HG03280 (cell line): ENCODE measurements at regions not wholly inside any gene's neighbourhood (a gene's known extent, or its start where the extent isn't known, plus 50 kb on each side); places are given as distances from the start of the nearest gene placed in this dataset.
"Not testable (repeated sequence)": the region's sequence is repeated elsewhere in the genome, so short reads cannot be mapped to it uniquely, and the experiment has no call there.

Experiments
- ATAC-seq: cut with Tn5 transposase; IDR thresholded peaks from one replicate; pipeline ENCODE4 v1.9.1; 2021; ENCODE audit warnings: mild to moderate bottlenecking, moderate library complexity; ENCODE audit not compliant: unreplicated experiment

DNA sequence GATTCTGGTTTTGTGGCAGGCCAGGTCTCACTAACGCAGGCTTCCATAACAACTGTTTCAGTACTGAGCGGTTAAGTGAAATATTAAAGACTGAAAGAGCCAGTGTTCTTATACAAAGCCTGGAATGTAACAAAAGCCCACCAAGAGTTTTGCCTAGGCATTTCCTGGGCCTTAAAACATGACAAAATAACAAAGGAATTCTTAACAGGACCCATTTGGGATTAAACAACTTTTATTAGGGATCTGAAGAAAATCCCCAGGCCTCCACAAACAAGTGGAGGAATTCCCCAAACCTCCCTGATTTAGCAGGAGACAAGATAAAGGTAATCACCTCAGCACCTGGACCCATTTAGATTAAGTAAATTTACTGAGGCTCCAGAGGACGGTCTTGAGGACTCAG lies 799.7 kb upstream of the SPRY2 start:
- ATAC-seq: no peak

DNA sequence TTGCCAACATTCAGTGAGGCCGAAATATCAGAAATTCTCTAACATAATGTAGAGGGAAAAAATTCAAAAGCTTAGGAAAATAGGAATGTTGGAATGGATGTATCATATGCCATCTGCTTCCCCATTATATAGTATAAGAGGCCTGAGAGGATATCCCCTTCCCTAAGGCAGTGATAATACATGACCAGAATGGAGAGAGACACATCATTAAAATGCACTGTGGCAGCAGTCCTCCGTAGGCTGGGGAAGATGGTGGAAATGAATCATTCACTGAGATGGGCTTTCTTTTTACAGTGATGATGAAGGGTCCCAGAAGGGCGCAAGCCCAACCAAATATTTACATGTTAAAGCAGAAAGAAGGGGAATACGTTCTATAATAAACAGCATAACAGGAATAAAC lies 799.1 kb upstream of the SPRY2 start:
- ATAC-seq: no peak

DNA sequence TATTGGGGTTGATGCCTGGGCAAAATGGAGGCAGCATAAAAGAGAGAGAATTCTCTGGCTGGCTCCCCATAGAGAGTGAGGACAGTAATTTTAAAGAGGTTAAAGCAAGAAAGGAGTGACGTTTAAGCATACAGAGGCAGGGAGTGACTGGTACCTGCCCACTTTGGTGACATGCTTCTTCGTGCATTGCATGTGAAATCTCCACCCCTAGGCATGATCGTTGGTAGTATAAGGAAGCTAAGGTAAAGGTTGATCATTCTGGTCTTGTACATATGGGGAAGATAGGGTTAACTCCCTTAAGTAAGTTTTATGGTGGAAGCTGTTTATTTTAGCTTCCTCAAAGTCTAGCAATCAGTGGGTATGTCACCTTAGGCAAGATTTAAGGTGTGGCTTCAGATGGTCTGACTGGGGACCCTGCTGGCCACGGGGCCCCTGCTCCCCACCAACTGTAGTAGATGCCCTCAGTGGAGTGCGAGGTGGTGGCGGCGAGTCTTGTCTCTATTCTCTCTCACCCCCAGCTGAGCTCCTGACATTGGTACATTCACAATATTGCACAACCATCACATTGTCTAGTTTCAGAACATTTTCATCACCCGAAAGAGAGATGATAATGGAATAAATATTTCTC lies 797.5 kb upstream of the SPRY2 start:
- ATAC-seq: no peak

DNA sequence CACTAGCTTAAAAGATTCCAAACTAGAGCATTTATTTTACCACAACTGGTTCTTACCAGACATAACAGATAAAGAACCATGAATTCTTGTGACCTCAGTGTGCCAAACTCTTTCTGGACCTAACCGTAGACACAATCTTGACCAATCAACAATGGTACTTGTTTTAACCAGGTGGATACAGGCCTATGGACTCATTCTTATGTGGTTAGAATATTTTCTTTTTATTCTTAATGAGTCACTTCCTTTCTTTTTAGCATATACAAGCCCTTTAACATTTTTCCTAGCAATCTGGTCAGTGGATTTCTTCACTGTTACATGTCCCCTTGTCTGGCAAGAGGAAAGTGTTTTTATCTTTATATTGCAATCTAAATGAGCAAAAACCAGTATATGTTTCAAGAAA lies 792.1 kb upstream of the SPRY2 start:
- ATAC-seq: no peak

DNA sequence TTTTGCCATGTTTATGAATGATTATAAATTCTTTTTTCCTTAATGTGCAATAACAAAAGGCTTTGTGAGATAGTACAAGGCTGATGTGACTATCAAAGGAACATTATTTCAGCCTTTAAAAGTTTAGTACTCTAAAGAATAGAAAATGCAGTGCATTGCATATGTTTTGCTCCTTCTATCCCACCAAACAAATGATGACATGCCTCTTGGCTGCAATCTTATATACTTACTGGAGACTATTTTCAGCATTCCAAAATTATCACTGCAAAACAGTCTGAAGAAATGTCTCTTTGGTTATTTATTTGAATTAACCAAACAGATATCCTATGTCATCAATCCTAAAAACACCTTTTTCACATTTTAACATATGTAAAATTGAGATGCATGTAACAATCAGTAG lies 776.5 kb upstream of the SPRY2 start:
- no peak for ATAC-seq

DNA sequence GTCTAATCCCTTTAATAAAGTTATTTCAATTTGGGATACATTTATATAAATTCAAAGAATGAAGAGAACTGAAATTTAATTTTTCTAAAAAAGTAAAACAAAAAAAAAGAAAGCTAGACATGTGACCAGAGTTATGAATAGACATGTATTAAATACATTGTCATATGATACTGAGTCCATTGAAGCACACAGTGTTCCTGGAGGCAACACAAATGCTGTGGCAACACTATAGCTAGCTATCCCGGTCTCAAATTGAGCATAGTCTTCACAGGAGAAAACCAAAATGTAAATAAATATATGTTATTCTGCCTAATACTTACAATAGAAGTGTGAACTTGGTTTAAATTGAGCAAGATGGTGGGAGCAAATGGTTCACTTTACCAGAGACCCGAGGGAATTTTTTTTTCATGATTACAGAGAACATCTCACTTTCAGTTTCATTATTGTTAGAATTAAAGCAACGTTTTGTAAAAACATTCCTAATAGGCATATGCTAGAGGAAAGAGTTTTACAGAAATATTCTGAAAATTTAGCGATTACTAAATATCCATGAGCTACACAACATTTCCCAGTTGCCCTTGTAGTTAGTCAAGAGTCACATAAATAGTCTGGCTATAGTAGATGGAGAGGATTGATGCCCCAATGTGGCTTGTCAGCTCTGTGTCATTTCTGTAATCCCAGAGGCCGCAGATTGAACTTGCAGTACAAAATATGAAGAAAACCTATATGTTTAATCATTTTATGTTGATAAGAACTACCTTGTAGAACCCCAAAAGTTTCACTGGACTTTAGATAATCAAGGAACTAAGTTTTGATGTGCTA lies 775.7 kb upstream of the SPRY2 start:
- ATAC-seq: no peak

DNA sequence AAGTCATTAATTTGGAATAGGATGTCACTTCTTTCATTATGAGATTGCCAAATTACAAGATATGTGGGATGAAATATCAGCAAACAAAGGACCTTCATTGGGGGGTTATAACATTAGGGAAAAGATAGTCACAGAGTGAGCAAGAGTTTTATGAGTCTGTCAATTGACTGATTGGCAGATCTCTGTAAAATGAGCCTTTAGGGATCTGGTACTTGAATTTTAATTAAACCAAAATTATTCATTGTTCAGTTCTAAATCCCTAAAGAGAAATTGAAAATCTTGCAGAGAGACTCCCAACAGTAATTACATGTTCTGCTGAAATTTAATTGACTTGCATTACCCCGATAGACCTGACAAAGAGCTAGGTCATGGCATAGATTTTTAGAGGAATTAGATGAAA lies 768.1 kb upstream of the SPRY2 start:
- no peak for ATAC-seq

DNA sequence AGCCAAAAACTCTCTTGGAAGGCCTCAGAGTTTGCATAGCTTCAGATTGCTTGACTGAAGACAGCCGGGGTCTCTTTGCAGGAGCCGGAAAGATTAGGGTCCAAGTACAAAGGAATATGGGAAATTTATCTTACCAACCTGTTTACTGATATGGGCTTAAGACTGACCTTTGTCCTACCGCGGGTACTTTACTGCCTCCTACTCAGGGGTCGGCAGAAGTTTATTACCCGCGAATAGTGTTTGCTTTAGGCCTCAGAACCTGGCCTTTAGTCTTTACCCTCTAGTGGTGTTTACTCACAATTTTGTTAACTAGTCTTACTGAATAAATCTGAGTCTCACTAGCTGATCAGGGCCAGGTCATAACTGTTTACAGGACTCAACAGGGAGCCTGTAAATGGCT lies 765.4 kb upstream of the SPRY2 start:
- no peak for ATAC-seq

DNA sequence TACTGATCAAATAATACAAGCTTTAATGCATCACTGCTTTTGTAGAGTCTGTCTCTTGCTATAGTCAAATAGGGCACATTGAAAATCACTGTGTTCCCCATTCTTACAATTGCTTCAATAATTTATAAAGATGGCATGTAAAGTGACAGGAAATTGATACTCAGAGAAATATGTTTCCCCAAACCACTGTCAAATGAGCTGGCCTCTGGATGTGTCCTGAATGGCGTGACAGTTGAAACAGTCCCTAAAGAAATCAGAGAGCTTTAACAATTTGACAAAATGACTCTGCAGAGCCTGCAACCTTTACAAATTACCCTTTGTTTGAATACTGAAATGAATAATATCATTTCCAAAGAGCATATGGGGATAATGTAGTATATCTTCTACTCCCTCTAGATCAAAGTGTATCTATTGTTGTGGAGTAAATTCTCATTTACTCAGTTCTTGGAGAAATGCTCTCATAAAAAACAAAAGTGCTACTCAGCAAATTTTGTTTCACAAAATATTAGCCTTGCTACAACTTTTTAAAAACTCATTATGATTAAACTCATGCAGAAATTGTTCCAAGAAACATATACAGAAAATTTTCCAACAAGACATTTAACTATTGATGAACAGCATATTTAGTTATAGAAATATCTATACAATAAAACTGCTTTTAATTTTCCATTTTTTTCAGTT lies 763.2 kb upstream of the SPRY2 start:
- ATAC-seq: no peak

DNA sequence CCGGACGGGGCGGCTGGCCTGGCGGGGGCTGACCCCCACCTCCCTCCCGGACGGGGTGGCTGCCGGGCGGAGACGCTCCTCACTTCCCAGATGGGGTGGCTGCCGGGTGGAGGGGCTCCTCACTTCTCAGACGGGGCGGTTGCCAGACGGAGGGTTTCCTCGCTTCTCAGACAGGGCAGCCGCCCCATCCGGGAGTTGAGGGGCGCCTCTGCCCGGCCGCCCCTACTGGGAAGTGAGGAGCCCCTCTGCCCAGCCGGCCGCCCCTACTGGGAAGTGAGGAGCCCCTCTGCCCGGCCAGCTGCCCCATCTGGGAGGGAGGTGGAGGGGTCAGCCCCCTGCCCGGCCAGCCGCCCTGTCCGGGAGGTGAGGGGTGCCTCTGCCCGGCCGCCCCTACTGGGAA lies 761.1 kb upstream of the SPRY2 start:
- ATAC-seq: not testable (repeated sequence)

DNA sequence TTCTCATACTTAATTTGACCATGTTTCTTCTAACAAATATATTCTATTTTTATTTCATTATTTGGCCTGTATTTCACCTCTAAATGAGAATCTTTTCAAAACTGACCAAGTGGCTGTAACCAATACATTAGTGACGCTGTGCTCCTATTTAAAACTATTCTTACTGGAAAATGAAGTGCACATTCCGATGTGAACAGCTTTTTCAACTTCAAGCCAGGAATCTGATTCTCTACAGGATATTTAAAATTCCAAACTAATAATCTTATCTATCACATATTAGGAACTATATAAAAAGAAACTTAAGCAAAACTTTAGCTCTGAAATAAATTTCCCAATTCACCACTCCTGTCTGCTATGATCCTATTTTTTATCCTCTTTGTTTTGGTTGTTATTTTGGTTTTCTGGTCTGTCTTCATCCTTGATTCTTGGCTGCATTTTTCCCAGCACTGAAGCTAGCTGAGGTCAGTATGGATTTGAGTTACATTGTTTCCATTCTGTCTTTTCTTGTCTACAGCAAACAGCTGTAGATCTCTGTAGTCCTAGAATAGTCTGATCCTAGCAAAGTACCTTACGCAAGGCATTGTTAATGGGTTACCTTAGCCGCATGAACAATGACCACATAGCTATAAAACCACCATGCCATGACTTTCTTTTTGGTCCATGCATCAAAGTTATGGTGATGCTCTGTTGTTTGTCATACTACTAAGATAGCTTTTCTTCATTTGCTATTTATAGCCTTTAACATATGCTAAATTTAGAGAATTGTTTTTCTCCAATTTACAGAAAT lies 748.6 kb upstream of the SPRY2 start:
- ATAC-seq: no peak

DNA sequence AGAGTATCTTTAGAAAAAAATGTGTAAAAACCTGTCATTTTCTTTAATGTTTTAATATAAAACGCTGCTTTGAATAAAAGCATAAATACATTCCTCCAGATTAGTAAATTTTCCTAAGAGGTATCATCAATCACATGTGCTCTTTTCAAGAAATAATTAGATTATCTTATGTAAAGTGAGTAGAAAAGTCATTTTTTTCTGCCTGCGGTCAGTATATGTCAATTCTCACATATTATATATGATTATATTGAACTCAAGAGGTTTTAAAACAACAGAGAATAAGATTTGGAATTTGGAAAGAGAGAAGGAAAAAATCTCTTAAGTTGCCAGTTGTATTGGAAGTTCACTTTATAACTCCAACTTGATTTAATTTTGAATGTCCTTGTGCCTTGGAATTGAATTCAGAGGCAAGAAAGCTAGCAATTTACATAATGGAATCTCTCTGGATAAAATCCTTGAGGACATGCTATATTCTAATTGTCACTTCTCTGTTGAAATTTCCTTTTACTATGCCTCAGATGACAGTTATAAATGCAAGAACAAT lies 740.1 kb upstream of the SPRY2 start:
- no peak for ATAC-seq

DNA sequence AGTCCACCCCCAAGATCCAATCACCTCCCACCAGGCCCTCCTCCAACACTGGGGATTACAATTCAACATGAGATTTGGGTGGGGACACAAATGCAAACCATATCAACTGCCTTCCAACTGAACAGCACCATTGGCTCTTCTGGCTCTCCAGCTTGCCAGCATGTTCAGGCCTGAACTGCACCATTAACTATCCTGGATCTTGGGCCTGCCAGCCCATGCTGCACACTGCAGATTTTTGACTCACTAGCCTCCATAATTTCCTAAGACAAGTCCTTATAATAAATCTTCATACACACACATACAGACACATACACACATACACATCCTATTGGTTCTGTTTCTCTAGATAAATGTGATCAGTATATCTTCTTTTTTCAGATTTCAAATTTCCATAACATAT lies 737.1 kb upstream of the SPRY2 start:
- ATAC-seq: no peak

DNA sequence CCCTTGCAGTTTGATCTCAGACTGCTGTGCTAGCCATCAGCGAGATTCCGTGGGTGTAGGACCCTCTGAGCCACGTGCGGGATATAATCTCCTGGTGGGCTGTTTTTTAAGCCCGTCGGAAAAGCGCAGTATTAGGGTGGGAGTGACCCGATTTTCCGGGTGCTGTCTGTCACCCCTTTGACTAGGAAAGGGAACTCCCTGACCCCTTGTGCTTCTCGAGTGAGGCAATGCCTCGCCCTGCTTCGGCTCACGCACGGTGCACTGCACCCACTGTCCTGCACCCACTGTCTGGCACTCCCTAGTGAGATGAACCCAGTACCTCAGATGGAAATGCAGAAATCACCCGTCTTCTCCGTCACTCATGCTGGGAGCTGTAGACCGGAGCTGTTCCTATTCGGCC lies 728.9 kb upstream of the SPRY2 start:
- ATAC-seq: not testable (repeated sequence)

DNA sequence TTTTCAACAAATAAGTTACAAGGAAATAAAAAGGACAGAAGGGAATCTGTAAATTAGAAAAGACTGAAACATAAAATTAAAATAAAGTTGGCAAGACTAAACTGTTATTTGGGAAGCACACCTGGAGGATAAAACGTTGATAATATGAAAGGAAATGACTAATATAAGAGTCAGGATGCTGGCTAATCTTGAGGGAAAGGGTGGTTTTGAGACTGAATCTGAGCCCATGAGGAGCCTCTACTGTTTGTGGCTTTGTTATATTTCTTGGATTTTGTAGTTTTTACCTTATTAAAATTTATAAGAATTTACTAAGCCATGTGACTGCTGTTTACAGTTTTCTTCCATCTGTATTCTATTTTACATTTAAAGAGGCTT lies 718.0 kb upstream of the SPRY2 start:
- ATAC-seq: no peak

DNA sequence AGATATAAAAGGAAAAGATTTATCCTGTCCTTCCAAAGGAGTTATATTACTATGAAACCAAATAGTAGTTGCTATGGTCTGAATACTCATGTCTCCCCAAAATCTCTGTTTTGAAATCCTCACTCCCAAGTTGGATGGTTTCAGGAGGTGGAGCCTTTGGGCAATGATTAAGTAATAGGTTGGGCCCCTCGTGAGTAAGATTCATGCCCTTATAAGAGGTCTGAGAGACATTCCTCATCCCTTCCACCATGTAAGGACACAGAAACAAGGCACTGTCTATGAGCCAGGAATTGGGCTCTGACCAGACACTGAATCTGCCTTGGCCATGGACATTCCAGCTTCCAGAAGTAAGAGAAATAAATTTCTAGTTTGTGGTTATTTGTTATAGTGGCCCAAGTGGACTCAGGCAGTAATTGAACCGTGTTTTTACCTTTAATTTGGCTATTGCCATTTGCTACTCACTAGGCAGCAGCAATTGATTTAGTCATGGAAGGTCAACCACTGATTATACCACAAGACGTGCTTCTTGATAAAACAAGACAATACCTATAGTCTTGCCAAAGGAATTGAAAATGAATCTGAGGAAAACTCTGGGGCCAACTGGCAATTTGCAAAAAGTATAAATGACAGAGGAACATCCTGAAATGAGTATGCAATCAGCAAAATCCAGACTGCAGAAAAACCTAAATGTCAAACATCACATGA lies 717.4 kb upstream of the SPRY2 start:
- ATAC-seq: no peak

DNA sequence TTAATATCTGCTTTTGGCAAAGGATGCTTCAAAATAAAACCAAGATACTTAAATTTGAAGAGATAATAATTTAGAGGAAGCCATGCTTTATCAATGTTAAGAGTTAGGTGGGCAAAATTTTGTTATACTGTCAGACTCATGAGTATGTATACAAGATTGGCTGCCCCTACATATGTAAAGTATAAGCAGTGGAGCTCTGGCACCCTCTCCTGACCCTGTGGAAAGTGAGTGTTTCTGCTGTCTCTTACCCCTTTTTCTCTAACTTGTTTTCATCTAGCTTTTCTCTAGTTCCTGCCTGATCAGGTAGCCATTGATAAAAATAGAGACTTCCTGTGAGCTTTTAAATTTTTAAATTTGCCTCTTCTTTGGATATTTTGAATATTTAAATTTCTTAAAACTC lies 710.9 kb upstream of the SPRY2 start:
- ATAC-seq: no peak

DNA sequence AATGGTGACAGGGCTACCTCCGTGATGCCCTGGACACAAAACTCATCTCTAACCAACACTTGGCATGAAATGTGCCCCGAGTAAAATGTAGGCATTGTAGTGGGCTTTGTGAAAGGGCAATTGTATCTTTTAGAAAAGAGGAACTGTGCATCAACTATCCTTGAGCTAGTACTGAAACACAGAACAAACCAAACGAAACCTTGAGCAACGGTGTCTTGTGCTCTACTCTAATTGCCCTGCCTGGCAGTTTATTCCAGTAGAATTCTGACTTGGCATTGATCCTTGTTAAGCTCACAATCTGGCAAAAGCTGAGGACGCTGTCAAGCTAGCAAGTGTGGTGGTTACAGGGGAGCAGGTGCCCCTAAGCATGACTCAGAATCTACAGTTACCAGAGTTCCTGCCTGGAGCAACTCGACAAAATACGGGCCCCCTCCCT lies 707.1 kb upstream of the SPRY2 start:
- no peak for ATAC-seq

DNA sequence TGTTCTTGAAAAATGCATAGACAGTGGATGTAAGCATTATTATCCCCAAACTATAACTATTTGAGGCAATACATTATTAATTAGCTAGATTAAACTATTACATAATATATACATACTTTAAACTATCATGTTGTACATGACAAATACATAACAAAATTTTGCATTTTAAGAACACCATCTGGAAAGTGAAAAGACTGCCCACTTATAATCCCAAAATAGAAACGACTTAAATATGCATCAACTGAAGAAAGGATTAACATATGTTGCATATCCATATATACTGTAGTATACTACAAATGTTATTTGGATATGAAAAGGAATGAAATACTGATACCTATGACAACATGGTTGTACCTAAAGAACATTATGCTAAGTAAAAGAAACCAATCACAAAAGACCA lies 700.8 kb upstream of the SPRY2 start:
- ATAC-seq: no peak

DNA sequence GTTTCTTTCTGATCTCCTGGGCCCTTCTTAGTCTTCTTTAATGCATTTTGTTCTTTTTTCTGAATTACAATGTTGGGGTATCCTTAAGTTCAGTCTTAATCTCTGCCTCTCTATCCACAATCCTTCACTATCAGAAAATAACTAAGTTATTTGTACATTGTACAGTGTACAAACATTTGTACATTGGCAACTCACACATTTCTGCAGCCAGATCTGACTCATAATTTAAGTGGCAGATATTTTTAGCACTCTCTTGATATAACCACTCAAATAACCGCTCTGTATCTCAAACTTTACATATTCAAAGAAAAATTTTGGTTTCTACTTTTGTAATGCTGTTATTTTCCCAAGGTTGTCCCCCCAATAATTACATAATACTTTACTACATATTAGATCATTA lies 691.1 kb upstream of the SPRY2 start:
- ATAC-seq: no peak

DNA sequence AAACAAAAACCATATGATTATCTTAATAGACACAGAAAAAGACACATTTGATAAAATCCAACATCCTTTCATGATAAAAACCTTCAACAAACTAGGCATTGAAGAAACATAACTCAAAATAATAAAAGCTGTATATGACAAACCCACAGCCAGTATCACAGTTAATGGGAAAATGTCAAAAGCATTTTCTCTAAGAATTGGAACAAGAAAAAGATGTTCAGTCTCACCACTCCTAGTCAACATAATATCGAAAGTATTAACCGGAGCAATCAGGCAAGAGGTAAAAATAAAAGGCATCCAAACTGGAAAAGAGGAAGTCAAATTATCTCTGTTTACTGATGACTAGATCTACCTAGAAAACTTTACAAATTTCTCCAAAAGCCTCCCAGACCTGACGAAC lies 684.2 kb upstream of the SPRY2 start:
- ATAC-seq: no peak
